ENCODE measurements at regions not wholly inside any gene's neighbourhood (a gene's known extent, or its start where the extent isn't known, plus 50 kb on each side); places are given as distances from the start of the nearest gene placed in this dataset.

- TF ChIP-seq POLR2H (tag; IDR thresholded peaks at IDR 0.05; ENCODE audit: low read depth) (no peak), SIRT6 (IDR thresholded peaks at IDR 0.05; ENCODE audit: low read depth, low read length) (no peak), MEIS2 (IDR thresholded peaks at IDR 0.05; ENCODE audit: partially characterized antibody) (no peak), ZBTB49 (CRISPR knock-in tag; IDR thresholded peaks at IDR 0.05; ENCODE audit: borderline replicate concordance) (no peak), HNRNPUL1 (IDR thresholded peaks at IDR 0.05; ENCODE audit: low read length) (no peak), NR4A1 (CRISPR knock-in tag; IDR thresholded peaks at IDR 0.05) (no peak), NR4A1 (tag; IDR thresholded peaks at IDR 0.05) (no peak), ZNF407 (IDR thresholded peaks at IDR 0.05; ENCODE audit: low read depth) (no peak), KDM1A (IDR thresholded peaks at IDR 0.05) (peak in 1 of 2 experiments; percentile 30; a peak in 1 of 4 replicates), NELFE (IDR thresholded peaks at IDR 0.05; ENCODE audit: insufficient read depth, insufficient read length) (no peak), FOXP4 (CRISPR knock-in tag; IDR thresholded peaks at IDR 0.05; ENCODE audit: borderline replicate concordance) (no peak), TSC22D4 (tag; IDR thresholded peaks at IDR 0.05) (no peak), MEF2A (IDR thresholded peaks at IDR 0.05; ENCODE audit: control insufficient read depth, low read depth, low read length) (peak; percentile 97), ZNF121 (CRISPR knock-in tag; conservative IDR thresholded peaks at IDR 0.05) (no peak), ZSCAN29 (IDR thresholded peaks at IDR 0.05) (no peak)
Observed at GRCh38 chr18:8943900-8944870, 158.3 kb upstream of the NDUFV2 start (continued).

All from K562 (cell line).